T-helper 1 cell (primary cell): ENCODE measurements at regions not wholly inside any gene's neighbourhood (a gene's known extent, or its start where the extent isn't known, plus 50 kb on each side); places are given as distances from the start of the nearest gene placed in this dataset.

ENCODE experiments used
- DNase-seq, 5 donors: peaks; one replicate each; pipeline ENCODE4 v3.0.0-alpha.2; 2012 to 2020

DNA sequence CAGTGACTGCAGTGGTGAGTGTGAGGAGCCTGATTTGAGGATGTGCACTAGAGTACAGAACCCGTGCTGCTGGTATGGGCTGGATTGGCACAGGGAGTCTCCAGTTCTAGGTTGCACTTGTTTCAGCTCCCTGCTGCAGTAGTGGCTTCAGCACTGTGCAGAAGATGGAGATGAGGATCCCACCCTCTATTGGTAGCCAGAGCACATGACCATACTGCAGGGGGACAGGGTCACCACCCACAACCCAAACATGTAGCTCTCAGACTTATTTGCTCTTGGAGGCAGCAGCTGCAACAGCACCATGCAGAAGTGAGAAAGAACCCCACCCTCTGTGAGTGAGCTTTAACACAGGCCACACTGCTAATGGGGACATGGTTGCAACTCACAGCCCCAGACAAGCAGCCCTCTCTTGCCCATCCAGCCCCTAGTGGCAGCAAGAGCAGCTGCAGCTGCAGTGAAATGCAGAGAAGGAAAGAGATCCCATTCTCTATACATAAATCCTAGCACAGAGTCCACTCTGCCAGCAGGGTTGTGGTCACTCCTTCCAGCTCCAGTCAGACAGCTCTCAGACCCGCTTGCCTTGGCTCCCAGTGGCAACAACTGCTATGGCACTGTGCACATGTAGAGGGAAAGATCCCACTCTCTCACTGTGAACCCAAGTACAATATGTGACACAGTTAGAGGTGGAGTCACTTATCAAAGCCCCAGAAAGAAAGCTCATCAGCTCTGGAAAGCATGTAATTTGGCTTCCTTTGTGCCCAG lies 51.4 kb upstream of the SCIN start:
- no peak for DNase-seq

DNA sequence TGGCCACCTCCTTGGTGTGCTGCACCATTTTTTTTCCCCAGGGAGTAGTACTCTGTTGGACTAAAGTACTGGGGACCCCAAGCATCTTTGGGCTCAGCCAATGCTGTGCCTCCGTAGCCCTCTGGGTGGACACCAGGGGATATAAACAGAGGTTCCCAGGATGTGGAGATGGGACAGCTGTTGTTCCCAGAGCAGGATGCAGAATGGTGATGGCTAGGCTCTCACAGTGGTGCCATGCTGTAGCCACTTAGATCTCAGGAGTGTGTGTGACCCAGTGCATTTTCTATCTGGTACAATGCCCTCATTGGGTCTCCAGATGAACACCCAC lies 50.9 kb upstream of the SCIN start:
- DNase-seq: no peak
